ENCODE measurements at regions not wholly inside any gene's neighbourhood (a gene's known extent, or its start where the extent isn't known, plus 50 kb on each side); places are given as distances from the start of the nearest gene placed in this dataset.

DNA sequence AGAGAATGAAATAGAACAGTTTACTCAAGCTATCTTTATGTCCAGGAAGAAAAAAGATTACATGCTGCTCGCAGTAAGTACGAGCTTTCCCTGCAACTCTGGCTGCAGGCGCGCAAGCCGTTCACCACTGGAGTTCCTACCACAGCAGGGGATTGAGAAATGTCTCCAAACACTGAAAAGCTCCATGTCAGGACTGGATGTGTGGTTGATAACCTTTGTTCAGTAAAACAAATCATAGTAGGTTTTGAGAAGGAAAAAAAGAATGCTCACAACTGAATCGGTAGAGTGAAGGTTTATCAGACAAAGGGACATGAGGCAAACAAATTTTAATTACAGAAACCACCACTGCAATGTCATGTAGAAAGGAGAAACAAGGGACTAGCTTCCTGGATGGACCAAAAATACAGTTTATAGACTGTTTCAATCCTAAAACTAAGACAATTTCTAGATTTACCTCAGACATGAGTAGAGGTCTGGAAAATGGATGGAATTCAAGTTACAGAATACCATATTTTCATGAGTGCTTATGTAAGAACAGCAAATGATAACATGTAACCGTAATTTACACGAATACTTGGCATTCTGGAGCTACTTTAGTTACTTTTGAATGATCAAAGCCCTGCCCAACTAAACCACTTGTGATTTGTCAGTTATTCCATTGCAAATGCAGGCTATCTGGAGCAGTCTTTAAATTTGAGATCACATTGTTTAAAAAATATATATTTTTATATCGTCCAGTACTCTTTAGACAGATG lies 471.1 kb downstream of the SHQ1 start:
- TF ChIP-seq, protein P1, sequence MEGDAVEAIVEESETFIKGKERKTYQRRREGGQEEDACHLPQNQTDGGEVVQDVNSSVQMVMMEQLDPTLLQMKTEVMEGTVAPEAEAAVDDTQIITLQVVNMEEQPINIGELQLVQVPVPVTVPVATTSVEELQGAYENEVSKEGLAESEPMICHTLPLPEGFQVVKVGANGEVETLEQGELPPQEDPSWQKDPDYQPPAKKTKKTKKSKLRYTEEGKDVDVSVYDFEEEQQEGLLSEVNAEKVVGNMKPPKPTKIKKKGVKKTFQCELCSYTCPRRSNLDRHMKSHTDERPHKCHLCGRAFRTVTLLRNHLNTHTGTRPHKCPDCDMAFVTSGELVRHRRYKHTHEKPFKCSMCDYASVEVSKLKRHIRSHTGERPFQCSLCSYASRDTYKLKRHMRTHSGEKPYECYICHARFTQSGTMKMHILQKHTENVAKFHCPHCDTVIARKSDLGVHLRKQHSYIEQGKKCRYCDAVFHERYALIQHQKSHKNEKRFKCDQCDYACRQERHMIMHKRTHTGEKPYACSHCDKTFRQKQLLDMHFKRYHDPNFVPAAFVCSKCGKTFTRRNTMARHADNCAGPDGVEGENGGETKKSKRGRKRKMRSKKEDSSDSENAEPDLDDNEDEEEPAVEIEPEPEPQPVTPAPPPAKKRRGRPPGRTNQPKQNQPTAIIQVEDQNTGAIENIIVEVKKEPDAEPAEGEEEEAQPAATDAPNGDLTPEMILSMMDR (IDR thresholded peaks at IDR 0.05; ENCODE audit: extremely low read depth in 1 of 2, insufficient read depth in 1 of 2, low read depth in 1 of 2, low read length in 2 of 2), result no peak
- TF ChIP-seq POLR2A (IDR thresholded peaks at IDR 0.05; ENCODE audit: low read depth, low read length) (no peak), EZH2 (IDR thresholded peaks at IDR 0.05; ENCODE audit: borderline replicate concordance, low read depth, low read length, severe bottlenecking) (no peak), POLR2AphosphoS5 (IDR thresholded peaks at IDR 0.05; ENCODE audit: insufficient read depth, low read depth, low read length) (no peak)

Measured in endothelial cell of umbilical vein (primary cell).